Kidney (tissue), 13 donors: ENCODE measurements at regions not wholly inside any gene's neighbourhood (a gene's known extent, or its start where the extent isn't known, plus 50 kb on each side); places are given as distances from the start of the nearest gene placed in this dataset.
A peak's percentile ranks its signal among the peaks of the same experiment; 100 is the strongest.

ENCODE experiments used
- DNase-seq, 5 donors: peaks; one replicate each; pipeline ENCODE4 v3.0.0-alpha.2; 2013 to 2020
- FAIRE-seq: peaks from 2 replicates; lab custom pipeline; 2012; peaks lifted over from hg19 to GRCh38; lab: Jason Lieb, UNC
- H3K27ac ChIP-seq, 2 donors: one replicate each; pipeline ENCODE4 v1.7.0; 2013; ENCODE audit warnings: low read depth in 2 of 2, low read length in 2 of 2, inconsistent platforms in 1 of 2
- H3K27me3 ChIP-seq: one replicate; pipeline ENCODE4 v1.7.1; 2013; ENCODE audit warnings: low read length, inconsistent platforms; ENCODE audit not compliant: control insufficient read depth, insufficient read depth
- H3K36me3 ChIP-seq, 3 donors: one replicate each; pipeline versions ENCODE4 v1.7.0 to v1.7.1; 2013; ENCODE audit warnings: low read length in 3 of 3, control low read depth in 1 of 3, inconsistent platforms in 1 of 3; ENCODE audit not compliant: insufficient read depth in 3 of 3, control insufficient read depth in 2 of 3
- H3K4me1 ChIP-seq, 3 donors: one replicate each; pipeline versions ENCODE4 v1.7.0 to v1.7.1; 2013; ENCODE audit warnings: low read length in 3 of 3, inconsistent platforms in 1 of 3, low read depth in 1 of 3; ENCODE audit not compliant: control insufficient read depth in 2 of 3, insufficient read depth in 2 of 3
- H3K4me3 ChIP-seq, 3 donors: one replicate each; pipeline versions ENCODE4 v1.7.0 to v1.8.1; 2013; ENCODE audit warnings: low read length in 3 of 3, control low read depth in 1 of 3, inconsistent platforms in 1 of 3
- H3K9ac ChIP-seq, 3 donors: one replicate each; pipeline versions ENCODE4 v1.7.0 to v1.7.1; 2013; ENCODE audit warnings: low read length in 3 of 3, control low read depth in 1 of 3, inconsistent platforms in 1 of 3
- H3K9me3 ChIP-seq, 3 donors: one replicate each; pipeline versions ENCODE4 v1.7.0 to v1.7.1; 2013; ENCODE audit warnings: low read length in 3 of 3, control low read depth in 1 of 3, inconsistent platforms in 1 of 3; ENCODE audit not compliant: control insufficient read depth in 2 of 3, insufficient read depth in 1 of 3
- intact Hi-C: fragments of 100-400 bp; cut with DNase I; formaldehyde crosslinking; loops from one replicate; pipeline ENCODE4 v1.11.1; 2022
- TF ChIP-seq, protein P1 (sequence below): IDR thresholded peaks from 3 replicates; pipeline ENCODE4 v1.5.1; 2012; ENCODE audit warnings: mild to moderate bottlenecking, moderate library complexity, borderline replicate concordance; ENCODE audit not compliant: insufficient read depth; ENCODE audit errors: extremely low read depth
- donor health status: control.
- donor health status: control.
- donor health status: control.
- donor health status: control.
- donor health status: control.
- donor health status: DM: yes; HTN: yes; CAD: no.
- donor health status: Normal renal cell carcinoma (clear cell type).

DNA sequence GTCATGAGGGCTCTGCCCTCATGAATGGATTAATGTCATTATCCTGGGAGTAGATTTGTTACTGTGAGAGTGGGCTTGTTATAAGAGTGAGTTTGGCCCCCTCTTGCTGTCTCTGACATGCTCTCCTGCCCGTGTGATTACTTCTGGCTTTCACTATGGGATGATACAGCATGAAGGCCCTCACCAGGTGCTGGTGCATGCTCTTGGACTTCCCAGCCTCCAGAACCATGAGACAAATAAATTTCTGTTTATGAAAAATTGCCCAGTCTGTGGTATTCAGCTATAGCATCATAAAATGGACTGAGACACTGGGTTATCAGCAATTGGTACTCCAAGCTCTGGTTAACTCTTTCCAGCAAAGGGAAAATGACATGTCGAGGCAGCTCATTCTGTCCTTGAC is 76.2 kb upstream of the MAP3K7 start:
- TF ChIP-seq, protein P1, sequence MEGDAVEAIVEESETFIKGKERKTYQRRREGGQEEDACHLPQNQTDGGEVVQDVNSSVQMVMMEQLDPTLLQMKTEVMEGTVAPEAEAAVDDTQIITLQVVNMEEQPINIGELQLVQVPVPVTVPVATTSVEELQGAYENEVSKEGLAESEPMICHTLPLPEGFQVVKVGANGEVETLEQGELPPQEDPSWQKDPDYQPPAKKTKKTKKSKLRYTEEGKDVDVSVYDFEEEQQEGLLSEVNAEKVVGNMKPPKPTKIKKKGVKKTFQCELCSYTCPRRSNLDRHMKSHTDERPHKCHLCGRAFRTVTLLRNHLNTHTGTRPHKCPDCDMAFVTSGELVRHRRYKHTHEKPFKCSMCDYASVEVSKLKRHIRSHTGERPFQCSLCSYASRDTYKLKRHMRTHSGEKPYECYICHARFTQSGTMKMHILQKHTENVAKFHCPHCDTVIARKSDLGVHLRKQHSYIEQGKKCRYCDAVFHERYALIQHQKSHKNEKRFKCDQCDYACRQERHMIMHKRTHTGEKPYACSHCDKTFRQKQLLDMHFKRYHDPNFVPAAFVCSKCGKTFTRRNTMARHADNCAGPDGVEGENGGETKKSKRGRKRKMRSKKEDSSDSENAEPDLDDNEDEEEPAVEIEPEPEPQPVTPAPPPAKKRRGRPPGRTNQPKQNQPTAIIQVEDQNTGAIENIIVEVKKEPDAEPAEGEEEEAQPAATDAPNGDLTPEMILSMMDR = no peak
- no peaks in the 10 kb centered on the region for H3K27me3 ChIP-seq
- FAIRE-seq (no peak), DNase-seq (no peak)
- H3K9me3 ChIP-seq = peaks cover 0 to 6% (median 0%) of the 10 kb centered on the region in 3 donors
- no peaks in the 10 kb centered on the region for H3K4me1 ChIP-seq
- no peak overlapping the region for H3K4me3 ChIP-seq
- no peaks in the 10 kb centered on the region for H3K36me3 ChIP-seq
- intact Hi-C loops = no loop called here
- no peak overlapping the region for H3K27ac ChIP-seq
- H3K9ac ChIP-seq = no peak overlapping the region

DNA sequence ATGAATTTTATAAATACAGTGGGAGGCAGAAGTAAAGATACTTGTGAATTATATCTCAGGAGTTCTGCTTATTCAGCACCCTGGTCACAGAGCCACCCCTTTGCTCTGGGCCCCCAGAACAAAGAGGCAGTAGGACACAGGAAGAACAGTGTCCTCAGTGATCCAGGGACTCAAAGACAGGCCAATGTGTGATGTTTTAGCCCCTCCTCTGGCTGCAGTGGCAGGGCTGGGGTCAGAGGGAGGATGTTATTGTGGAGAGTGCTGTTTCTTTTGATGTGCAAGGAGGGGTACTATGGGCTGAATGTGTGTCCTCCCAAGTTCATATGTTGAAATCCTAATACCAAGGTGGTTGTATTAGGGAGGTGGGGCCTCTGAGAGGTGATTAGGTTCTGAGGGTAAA is 74.1 kb upstream of the MAP3K7 start:
- Histone ChIP-seq H3K9me3 (peaks cover 0 to 6% (median 0%) of the 10 kb centered on the region in 3 donors), H3K36me3 (no peaks in the 10 kb centered on the region), H3K4me3 (no peak overlapping the region), H3K9ac (no peak overlapping the region), H3K4me1 (no peaks in the 10 kb centered on the region), H3K27me3 (no peaks in the 10 kb centered on the region), H3K27ac (no peak overlapping the region)
- FAIRE-seq (no peak), DNase-seq (peak in 4 of 5 donors; percentile 51 to 70 (median 61))
- TF ChIP-seq, protein P1 = no peak
- intact Hi-C loops = no loop called here

DNA sequence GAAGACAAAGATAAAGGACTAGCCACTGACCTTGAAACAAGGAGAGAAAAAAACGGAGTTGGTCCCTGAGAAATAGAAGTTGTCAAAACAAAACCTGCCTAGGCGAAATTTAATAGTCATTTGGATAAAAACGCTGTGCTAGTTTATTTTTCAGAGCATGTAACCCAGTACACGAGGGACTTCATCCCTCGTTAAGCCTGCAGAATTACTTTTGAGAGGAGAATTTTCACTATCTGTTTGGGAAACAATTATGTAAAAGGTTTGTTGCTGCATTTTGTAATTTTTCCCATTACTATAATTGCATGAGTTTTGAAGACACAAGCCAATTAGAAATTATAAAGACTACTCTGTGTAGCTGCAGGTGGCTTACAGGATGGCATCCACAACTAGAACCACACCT is 71.6 kb upstream of the MAP3K7 start:
- Histone ChIP-seq H3K36me3 (no peaks in the 10 kb centered on the region), H3K27me3 (no peaks in the 10 kb centered on the region), H3K9ac (no peak overlapping the region), H3K4me1 (no peaks in the 10 kb centered on the region), H3K9me3 (peaks cover 0 to 5% (median 0%) of the 10 kb centered on the region in 3 donors), H3K27ac (no peak overlapping the region), H3K4me3 (no peak overlapping the region)
- intact Hi-C loops = no loop called here
- no peak for DNase-seq
- no peak for FAIRE-seq
- TF ChIP-seq, protein P1 = no peak

DNA sequence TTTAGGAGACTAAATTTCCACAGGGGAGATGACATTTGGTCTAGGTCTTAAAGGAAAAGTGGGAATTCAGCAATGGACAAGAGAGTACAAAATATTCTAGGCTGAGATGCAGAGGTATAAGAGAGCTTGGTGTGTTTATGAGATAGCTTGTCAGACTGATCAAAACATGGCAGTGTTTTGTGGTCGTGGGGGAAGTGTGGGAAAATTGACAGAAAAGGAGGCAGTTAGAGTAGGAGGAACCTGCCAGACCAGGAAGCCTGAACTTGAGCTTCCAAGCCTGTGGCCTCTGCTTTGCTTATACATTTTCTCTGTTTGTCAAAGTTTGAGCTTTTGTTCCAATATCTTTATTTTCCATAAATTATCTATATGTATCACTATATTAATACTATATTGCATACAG is 69.5 kb upstream of the MAP3K7 start:
- H3K27ac ChIP-seq = no peak overlapping the region
- no peaks in the 10 kb centered on the region for H3K27me3 ChIP-seq
- DNase-seq (no peak), FAIRE-seq (no peak)
- H3K36me3 ChIP-seq = no peaks in the 10 kb centered on the region
- TF ChIP-seq, protein P1 = no peak
- no peak overlapping the region for H3K4me3 ChIP-seq
- H3K9me3 ChIP-seq = no peaks in the 10 kb centered on the region
- H3K9ac ChIP-seq = no peak overlapping the region
- no peaks in the 10 kb centered on the region for H3K4me1 ChIP-seq
- intact Hi-C loops = no loop called here
